Stomach (tissue), 4 donors: ENCODE measurements at regions not wholly inside any gene's neighbourhood (a gene's known extent, or its start where the extent isn't known, plus 50 kb on each side); places are given as distances from the start of the nearest gene placed in this dataset.

ENCODE experiments used
- CTCF ChIP-seq, 7 experiments: fragments of 450-650 bp in 4 of 7; fragments of 200-600 bp in 3 of 7; sonication (generic) in 3 of 7; IDR thresholded peaks; one replicate each; pipeline ENCODE4 v1.5.1; 2016 to 2019; ENCODE audit warnings: antibody characterized with exemption in 7 of 7, control low read depth in 2 of 7, mild to moderate bottlenecking in 1 of 7
- EP300 ChIP-seq: sonication (generic); formaldehyde crosslinking; IDR thresholded peaks from one replicate; pipeline ENCODE4 v1.6.1; 2017; ENCODE audit warnings: antibody characterized with exemption

GRCh38 chr17:34143430-34143829 is 111.7 kb upstream of the CCL2 start:
- TF ChIP-seq EP300: no peak
- no peak for TF ChIP-seq CTCF (IDR thresholded peaks at IDR 0.05)
